ENCODE measurements at regions not wholly inside any gene's neighbourhood (a gene's known extent, or its start where the extent isn't known, plus 50 kb on each side); places are given as distances from the start of the nearest gene placed in this dataset.

DNA sequence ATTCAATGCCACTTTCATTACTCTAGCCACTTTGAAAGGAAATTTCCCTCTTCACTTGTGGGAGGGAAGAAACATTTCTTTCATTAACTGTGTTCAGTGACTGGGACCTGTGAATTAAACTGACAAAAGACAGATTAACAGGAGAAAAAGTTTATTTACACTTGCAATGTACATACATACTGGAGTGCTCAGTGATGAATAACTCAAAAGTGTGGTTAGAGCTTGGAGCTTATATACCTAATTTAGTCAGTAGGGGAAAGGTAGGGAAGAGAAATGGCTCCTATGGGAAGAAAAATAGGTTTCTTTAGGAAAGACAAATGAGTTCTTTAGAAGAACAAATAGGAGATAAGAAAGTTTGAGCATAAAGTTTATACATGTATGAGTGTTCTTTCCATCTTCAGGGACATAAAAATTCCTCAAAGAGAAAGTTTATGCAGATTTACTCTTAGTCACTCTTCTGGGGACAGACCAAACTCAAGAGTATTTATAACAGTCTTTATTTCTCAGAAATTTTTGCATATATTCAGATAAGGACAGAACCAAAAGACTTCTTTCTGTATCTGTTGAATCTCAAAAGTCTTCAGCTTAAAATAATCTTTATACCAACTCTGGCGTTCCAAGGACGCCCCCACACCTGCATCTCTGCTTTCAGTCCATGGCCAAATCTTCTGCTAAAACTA, 120.0 kb upstream of the RAI14 start:
- no peaks in the 10 kb centered on the region for H3K9me2 ChIP-seq (ENCODE audit: low read depth, low read length)
- H3K9ac ChIP-seq (ENCODE audit: low read length), result no peak overlapping the region
- no peak overlapping the region for H2AFZ ChIP-seq (ENCODE audit: low read length)
- H3F3A ChIP-seq (ENCODE audit: insufficient read depth, low read length), result no peaks in the 10 kb centered on the region
- H3K79me2 ChIP-seq (ENCODE audit: insufficient read depth, low read length), result no peaks in the 10 kb centered on the region
- no peak overlapping the region for H3K4me3 ChIP-seq (ENCODE audit: low read depth, low read length, poor library complexity, severe bottlenecking)
- no peaks in the 10 kb centered on the region for H3K9me3 ChIP-seq (ENCODE audit: low read length)
- no peaks in the 10 kb centered on the region for H3K36me3 ChIP-seq (ENCODE audit: insufficient read depth, low read length)
- H3K4me2 ChIP-seq (ENCODE audit: low read length), result no peak overlapping the region
- no peaks in the 10 kb centered on the region for H3K4me1 ChIP-seq (ENCODE audit: insufficient read depth, low read length, severe bottlenecking)
- H3K27me3 ChIP-seq (ENCODE audit: insufficient read depth, low read length), result no peaks in the 10 kb centered on the region
- H3K27ac ChIP-seq (ENCODE audit: low read depth, low read length, poor library complexity, severe bottlenecking), result no peak overlapping the region
- no peaks in the 10 kb centered on the region for H4K20me1 ChIP-seq (ENCODE audit: insufficient read depth, low read length)
- TF ChIP-seq, protein P1, sequence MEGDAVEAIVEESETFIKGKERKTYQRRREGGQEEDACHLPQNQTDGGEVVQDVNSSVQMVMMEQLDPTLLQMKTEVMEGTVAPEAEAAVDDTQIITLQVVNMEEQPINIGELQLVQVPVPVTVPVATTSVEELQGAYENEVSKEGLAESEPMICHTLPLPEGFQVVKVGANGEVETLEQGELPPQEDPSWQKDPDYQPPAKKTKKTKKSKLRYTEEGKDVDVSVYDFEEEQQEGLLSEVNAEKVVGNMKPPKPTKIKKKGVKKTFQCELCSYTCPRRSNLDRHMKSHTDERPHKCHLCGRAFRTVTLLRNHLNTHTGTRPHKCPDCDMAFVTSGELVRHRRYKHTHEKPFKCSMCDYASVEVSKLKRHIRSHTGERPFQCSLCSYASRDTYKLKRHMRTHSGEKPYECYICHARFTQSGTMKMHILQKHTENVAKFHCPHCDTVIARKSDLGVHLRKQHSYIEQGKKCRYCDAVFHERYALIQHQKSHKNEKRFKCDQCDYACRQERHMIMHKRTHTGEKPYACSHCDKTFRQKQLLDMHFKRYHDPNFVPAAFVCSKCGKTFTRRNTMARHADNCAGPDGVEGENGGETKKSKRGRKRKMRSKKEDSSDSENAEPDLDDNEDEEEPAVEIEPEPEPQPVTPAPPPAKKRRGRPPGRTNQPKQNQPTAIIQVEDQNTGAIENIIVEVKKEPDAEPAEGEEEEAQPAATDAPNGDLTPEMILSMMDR (IDR thresholded peaks at IDR 0.05; ENCODE audit: low read length), result no peak
- TF ChIP-seq EZH2 (IDR thresholded peaks at IDR 0.05; ENCODE audit: borderline replicate concordance, low read length), result no peak

DNA sequence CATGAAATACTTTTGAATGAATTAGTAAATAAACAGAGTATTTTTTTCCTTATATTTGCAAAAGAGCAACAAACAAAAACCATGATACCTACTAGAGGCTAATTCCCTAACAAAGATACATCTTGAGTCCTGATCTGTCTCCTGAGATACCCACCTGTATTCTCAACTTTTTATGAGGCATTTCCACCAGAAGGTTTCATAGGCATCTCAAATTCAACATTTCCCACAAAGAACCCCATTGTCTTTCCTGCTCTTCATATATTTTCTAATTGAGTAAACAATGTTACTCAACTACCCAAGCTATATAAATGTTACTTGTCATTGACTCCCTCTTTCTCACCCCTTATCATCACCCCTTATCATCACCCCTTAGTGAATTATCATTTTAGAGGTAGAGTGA, 119.4 kb upstream of the RAI14 start:
- Histone ChIP-seq H3K4me1 (ENCODE audit: insufficient read depth, low read length, severe bottlenecking) (no peaks in the 10 kb centered on the region), H3K9ac (ENCODE audit: low read length) (no peak overlapping the region), H3K9me3 (ENCODE audit: low read length) (no peaks in the 10 kb centered on the region), H3K36me3 (ENCODE audit: insufficient read depth, low read length) (no peaks in the 10 kb centered on the region), H2AFZ (ENCODE audit: low read length) (no peak overlapping the region), H3K4me2 (ENCODE audit: low read length) (no peak overlapping the region), H4K20me1 (ENCODE audit: insufficient read depth, low read length) (no peaks in the 10 kb centered on the region), H3K79me2 (ENCODE audit: insufficient read depth, low read length) (no peaks in the 10 kb centered on the region), H3K27me3 (ENCODE audit: insufficient read depth, low read length) (no peaks in the 10 kb centered on the region), H3K4me3 (ENCODE audit: low read depth, low read length, poor library complexity, severe bottlenecking) (no peak overlapping the region), H3K9me2 (ENCODE audit: low read depth, low read length) (no peaks in the 10 kb centered on the region), H3F3A (ENCODE audit: insufficient read depth, low read length) (no peaks in the 10 kb centered on the region), H3K27ac (ENCODE audit: low read depth, low read length, poor library complexity, severe bottlenecking) (no peak overlapping the region)
- TF ChIP-seq, protein P1 (IDR thresholded peaks at IDR 0.05; ENCODE audit: low read length), result no peak
- no peak for TF ChIP-seq EZH2 (IDR thresholded peaks at IDR 0.05; ENCODE audit: borderline replicate concordance, low read length)

DNA sequence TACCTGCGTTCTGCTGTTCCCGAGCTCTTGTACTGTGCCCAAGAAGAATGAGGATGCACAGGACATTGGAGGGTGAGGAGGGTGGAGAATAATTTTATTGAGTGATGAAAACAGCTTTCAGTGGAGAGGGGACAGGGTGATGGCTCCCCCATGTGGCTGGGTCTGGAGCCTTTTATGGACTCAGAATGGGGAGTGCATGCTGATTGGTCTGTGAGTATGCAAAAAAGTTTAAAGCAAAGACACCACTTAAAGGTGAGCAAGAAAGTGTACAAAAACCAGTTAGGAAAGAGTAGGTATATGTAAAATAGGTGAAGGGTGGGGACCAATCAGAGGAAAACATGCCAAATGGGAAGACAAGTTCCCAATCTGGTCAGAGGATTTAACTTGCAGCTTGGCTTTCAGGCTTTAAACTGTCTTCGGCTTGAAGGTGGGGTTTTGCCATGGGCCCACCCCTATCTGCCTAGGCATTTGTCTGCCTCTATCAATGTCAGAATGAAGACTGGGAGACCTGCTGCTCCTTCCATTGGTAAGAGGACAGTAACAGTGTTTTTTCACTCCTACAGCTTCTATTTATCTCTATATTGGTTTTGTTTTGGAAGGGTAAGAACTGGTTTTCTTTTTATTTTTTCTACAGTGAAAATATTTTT, 118.0 kb upstream of the RAI14 start:
- Histone ChIP-seq H3K9me2 (ENCODE audit: low read depth, low read length) (no peaks in the 10 kb centered on the region), H3K4me1 (ENCODE audit: insufficient read depth, low read length, severe bottlenecking) (no peaks in the 10 kb centered on the region), H2AFZ (ENCODE audit: low read length) (no peak overlapping the region), H3K9me3 (ENCODE audit: low read length) (no peaks in the 10 kb centered on the region), H3K27ac (ENCODE audit: low read depth, low read length, poor library complexity, severe bottlenecking) (no peak overlapping the region), H3K4me3 (ENCODE audit: low read depth, low read length, poor library complexity, severe bottlenecking) (no peak overlapping the region), H3K27me3 (ENCODE audit: insufficient read depth, low read length) (no peaks in the 10 kb centered on the region), H3K36me3 (ENCODE audit: insufficient read depth, low read length) (no peaks in the 10 kb centered on the region), H3K9ac (ENCODE audit: low read length) (no peak overlapping the region), H3F3A (ENCODE audit: insufficient read depth, low read length) (no peaks in the 10 kb centered on the region), H3K4me2 (ENCODE audit: low read length) (no peak overlapping the region), H4K20me1 (ENCODE audit: insufficient read depth, low read length) (no peaks in the 10 kb centered on the region), H3K79me2 (ENCODE audit: insufficient read depth, low read length) (no peaks in the 10 kb centered on the region)
- no peak for TF ChIP-seq EZH2 (IDR thresholded peaks at IDR 0.05; ENCODE audit: borderline replicate concordance, low read length)
- TF ChIP-seq, protein P1 (IDR thresholded peaks at IDR 0.05; ENCODE audit: low read length), result peak; percentile 23; the same call in 1 of the 2 replicates

Measured in OCI-LY1 (cell line).